ENCODE measurements at regions not wholly inside any gene's neighbourhood (a gene's known extent, or its start where the extent isn't known, plus 50 kb on each side); places are given as distances from the start of the nearest gene placed in this dataset.

GRCh38 chr5:12367973-12368372, 463.7 kb upstream of the CTNND2 start:
- no peaks in the 10 kb centered on the region for H3K4me1 ChIP-seq
- no peak for TF ChIP-seq POLR2A (IDR thresholded peaks at IDR 0.05)
- no peak for TF ChIP-seq EP300 (IDR thresholded peaks at IDR 0.05)
- TF ChIP-seq CTCF (IDR thresholded peaks at IDR 0.05), result no peak
- TF ChIP-seq POLR2AphosphoS5 (IDR thresholded peaks at IDR 0.05), result no peak
- WGBS, result 81% methylated on average over 4 of the region's 4 CpGs
- no peaks in the 10 kb centered on the region for H3K27me3 ChIP-seq
- no peaks in the 10 kb centered on the region for H3K36me3 ChIP-seq
- no peaks in the 10 kb centered on the region for H3K9me3 ChIP-seq
- no peak overlapping the region for H3K4me3 ChIP-seq
- no peak overlapping the region for H3K27ac ChIP-seq
- DNase-seq (ENCODE audit: low spot score in 2 of 2), result no peak

- H3K4me3 ChIP-seq, result no peak overlapping the region
- TF ChIP-seq POLR2AphosphoS5 (IDR thresholded peaks at IDR 0.05) (no peak), POLR2A (IDR thresholded peaks at IDR 0.05) (no peak), EP300 (IDR thresholded peaks at IDR 0.05) (no peak), CTCF (IDR thresholded peaks at IDR 0.05) (no peak)
- H3K27me3 ChIP-seq, result no peaks in the 10 kb centered on the region
- no peak for DNase-seq (ENCODE audit: low spot score in 2 of 2)
- 91% methylated on average over 1 of the region's 1 CpG for WGBS
- H3K9me3 ChIP-seq, result no peaks in the 10 kb centered on the region
- H3K27ac ChIP-seq, result no peak overlapping the region
- H3K36me3 ChIP-seq, result no peaks in the 10 kb centered on the region
- H3K4me1 ChIP-seq, result no peaks in the 10 kb centered on the region
Measured at GRCh38 chr5:12360218-12360617, 456.0 kb upstream of the CTNND2 start.

- Histone ChIP-seq H3K36me3 (no peaks in the 10 kb centered on the region), H3K27ac (no peak overlapping the region), H3K4me1 (no peaks in the 10 kb centered on the region), H3K9me3 (no peaks in the 10 kb centered on the region), H3K27me3 (no peaks in the 10 kb centered on the region), H3K4me3 (no peak overlapping the region)
- TF ChIP-seq POLR2A (IDR thresholded peaks at IDR 0.05) (no peak), CTCF (IDR thresholded peaks at IDR 0.05) (no peak), POLR2AphosphoS5 (IDR thresholded peaks at IDR 0.05) (no peak), EP300 (IDR thresholded peaks at IDR 0.05) (no peak)
- DNase-seq (ENCODE audit: low spot score in 2 of 2), result no peak
- WGBS, result 71% methylated on average over 6 of the region's 6 CpGs
Measured at GRCh38 chr5:12358371-12359090, 454.3 kb upstream of the CTNND2 start.

GRCh38 chr5:12357626-12358025, 453.4 kb upstream of the CTNND2 start:
- Histone ChIP-seq H3K4me3 (no peak overlapping the region), H3K4me1 (no peaks in the 10 kb centered on the region)
- WGBS, result 32% methylated on average over 3 of the region's 3 CpGs

GRCh38 chr5:12354686-12355085, 450.4 kb upstream of the CTNND2 start:
- no peak for TF ChIP-seq CTCF (IDR thresholded peaks at IDR 0.05)
- no peak for TF ChIP-seq POLR2AphosphoS5 (IDR thresholded peaks at IDR 0.05)
- no peak for TF ChIP-seq EP300 (IDR thresholded peaks at IDR 0.05)
- no peak for TF ChIP-seq POLR2A (IDR thresholded peaks at IDR 0.05)
- 48% methylated on average over 4 of the region's 4 CpGs for WGBS
- Histone ChIP-seq H3K27ac (no peak overlapping the region), H3K36me3 (no peaks in the 10 kb centered on the region), H3K4me1 (no peaks in the 10 kb centered on the region), H3K4me3 (no peak overlapping the region), H3K27me3 (no peaks in the 10 kb centered on the region), H3K9me3 (no peaks in the 10 kb centered on the region)
- DNase-seq (ENCODE audit: low spot score in 2 of 2), result no peak

More at GRCh38 chr5:12357626-12358025, 453.4 kb upstream of the CTNND2 start:
- no peaks in the 10 kb centered on the region for H3K36me3 ChIP-seq
- no peak overlapping the region for H3K27ac ChIP-seq
- DNase-seq (ENCODE audit: low spot score in 2 of 2), result no peak
- no peak for TF ChIP-seq POLR2AphosphoS5 (IDR thresholded peaks at IDR 0.05)
- TF ChIP-seq CTCF (IDR thresholded peaks at IDR 0.05), result no peak
- TF ChIP-seq EP300 (IDR thresholded peaks at IDR 0.05), result no peak
- TF ChIP-seq POLR2A (IDR thresholded peaks at IDR 0.05), result no peak
- no peaks in the 10 kb centered on the region for H3K9me3 ChIP-seq
- H3K27me3 ChIP-seq, result no peaks in the 10 kb centered on the region
